Gastroesophageal sphincter (tissue), 3 donors: ENCODE measurements at regions not wholly inside any gene's neighbourhood (a gene's known extent, or its start where the extent isn't known, plus 50 kb on each side); places are given as distances from the start of the nearest gene placed in this dataset.

Source experiments
- EP300 ChIP-seq: sonication (generic); formaldehyde crosslinking; IDR thresholded peaks from one replicate; pipeline ENCODE4 v1.6.1; 2017; ENCODE audit warnings: antibody characterized with exemption, mild to moderate bottlenecking
- POLR2AphosphoS5 ChIP-seq: sonication (generic); formaldehyde crosslinking; IDR thresholded peaks from one replicate; pipeline ENCODE4 v1.6.1; 2017; ENCODE audit warnings: antibody characterized with exemption
- TF ChIP-seq, protein P1 (sequence below), 4 experiments: fragments of 200-600 bp in 2 of 4; fragments of 450-650 bp in 2 of 4; sonication (generic) in 1 of 4; IDR thresholded peaks; one replicate each; pipeline ENCODE4 v1.5.1; 2017 to 2019; ENCODE audit warnings: antibody characterized with exemption in 4 of 4, mild to moderate bottlenecking in 2 of 4, moderate library complexity in 2 of 4

DNA sequence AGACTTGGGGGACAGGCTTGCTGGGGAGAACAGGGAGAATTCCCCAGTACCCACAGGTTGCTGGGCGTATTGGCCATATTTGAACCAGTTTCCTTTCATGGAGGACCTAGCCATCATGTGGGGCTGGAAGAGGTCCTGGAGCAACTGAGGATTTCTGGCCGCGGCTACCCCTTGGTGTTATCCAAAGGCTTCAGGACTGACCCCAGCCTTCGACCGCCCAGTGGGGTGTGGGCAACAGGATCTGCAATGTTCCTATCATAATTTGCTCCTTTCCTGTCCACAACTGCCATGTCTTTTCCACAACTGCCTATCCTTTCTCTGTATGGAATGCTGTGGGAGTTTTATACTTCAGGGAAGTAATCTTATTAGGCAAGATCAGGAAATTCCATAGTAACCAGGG lies 1053.6 kb upstream of the SLC39A10 start:
- TF ChIP-seq, protein P1, sequence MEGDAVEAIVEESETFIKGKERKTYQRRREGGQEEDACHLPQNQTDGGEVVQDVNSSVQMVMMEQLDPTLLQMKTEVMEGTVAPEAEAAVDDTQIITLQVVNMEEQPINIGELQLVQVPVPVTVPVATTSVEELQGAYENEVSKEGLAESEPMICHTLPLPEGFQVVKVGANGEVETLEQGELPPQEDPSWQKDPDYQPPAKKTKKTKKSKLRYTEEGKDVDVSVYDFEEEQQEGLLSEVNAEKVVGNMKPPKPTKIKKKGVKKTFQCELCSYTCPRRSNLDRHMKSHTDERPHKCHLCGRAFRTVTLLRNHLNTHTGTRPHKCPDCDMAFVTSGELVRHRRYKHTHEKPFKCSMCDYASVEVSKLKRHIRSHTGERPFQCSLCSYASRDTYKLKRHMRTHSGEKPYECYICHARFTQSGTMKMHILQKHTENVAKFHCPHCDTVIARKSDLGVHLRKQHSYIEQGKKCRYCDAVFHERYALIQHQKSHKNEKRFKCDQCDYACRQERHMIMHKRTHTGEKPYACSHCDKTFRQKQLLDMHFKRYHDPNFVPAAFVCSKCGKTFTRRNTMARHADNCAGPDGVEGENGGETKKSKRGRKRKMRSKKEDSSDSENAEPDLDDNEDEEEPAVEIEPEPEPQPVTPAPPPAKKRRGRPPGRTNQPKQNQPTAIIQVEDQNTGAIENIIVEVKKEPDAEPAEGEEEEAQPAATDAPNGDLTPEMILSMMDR (IDR thresholded peaks at IDR 0.05): no peak
- TF ChIP-seq POLR2AphosphoS5 (no peak), EP300 (no peak)
